ENCODE measurements at regions not wholly inside any gene's neighbourhood (a gene's known extent, or its start where the extent isn't known, plus 50 kb on each side); places are given as distances from the start of the nearest gene placed in this dataset.
A peak's percentile ranks its signal among the peaks of the same experiment; 100 is the strongest.

GRCh38 chr3:130242850-130243569, 102.5 kb upstream of the COL6A5 start:
- no peak for TF ChIP-seq CTCF (IDR thresholded peaks at IDR 0.05; ENCODE audit: insufficient read depth, low read length)
- no peak overlapping the region for H3K4me3 ChIP-seq (ENCODE audit: low read depth, low read length)
- peak; percentile 2 for DNase-seq (ENCODE audit: low read depth)

GRCh38 chr3:130243808-130244207, 101.7 kb upstream of the COL6A5 start:
- no peak for DNase-seq (ENCODE audit: low read depth)
- TF ChIP-seq CTCF (IDR thresholded peaks at IDR 0.05; ENCODE audit: insufficient read depth, low read length) = no peak
- no peak overlapping the region for H3K4me3 ChIP-seq (ENCODE audit: low read depth, low read length)

GRCh38 chr3:130250982-130251381, 94.5 kb upstream of the COL6A5 start:
- TF ChIP-seq CTCF (IDR thresholded peaks at IDR 0.05; ENCODE audit: insufficient read depth, low read length) = no peak
- no peak overlapping the region for H3K4me3 ChIP-seq (ENCODE audit: low read depth, low read length)
- no peak for DNase-seq (ENCODE audit: low read depth)

- DNase-seq (ENCODE audit: low read depth) = no peak
- H3K4me3 ChIP-seq (ENCODE audit: low read depth, low read length) = no peak overlapping the region
- TF ChIP-seq CTCF (IDR thresholded peaks at IDR 0.05; ENCODE audit: insufficient read depth, low read length) = no peak
Observed at GRCh38 chr3:130255442-130255841, 90.0 kb upstream of the COL6A5 start.

- no peak for DNase-seq (ENCODE audit: low read depth)
- H3K4me3 ChIP-seq (ENCODE audit: low read depth, low read length) = no peak overlapping the region
- no peak for TF ChIP-seq CTCF (IDR thresholded peaks at IDR 0.05; ENCODE audit: insufficient read depth, low read length)
Observed at GRCh38 chr3:130256821-130257340, 88.6 kb upstream of the COL6A5 start.

- no peak for TF ChIP-seq CTCF (IDR thresholded peaks at IDR 0.05; ENCODE audit: insufficient read depth, low read length)
- no peak overlapping the region for H3K4me3 ChIP-seq (ENCODE audit: low read depth, low read length)
- peak; percentile 49 for DNase-seq (ENCODE audit: low read depth)
Observed at GRCh38 chr3:130258532-130258952, 86.9 kb upstream of the COL6A5 start.
